Ovary (tissue), 3 donors: ENCODE measurements at regions not wholly inside any gene's neighbourhood (a gene's known extent, or its start where the extent isn't known, plus 50 kb on each side); places are given as distances from the start of the nearest gene placed in this dataset.

ENCODE experiments used
- EP300 ChIP-seq: sonication (generic); formaldehyde crosslinking; IDR thresholded peaks from one replicate; pipeline ENCODE4 v1.6.1; 2017; ENCODE audit warnings: antibody characterized with exemption
- TF ChIP-seq, protein P1 (sequence below), 3 donors: fragments of 450-650 bp in 2 of 3; fragments of 200-600 bp in 1 of 3; IDR thresholded peaks; one replicate each; pipeline versions ENCODE4 v1.5.1 to v1.8.0; 2016 to 2022; ENCODE audit warnings: antibody characterized with exemption in 3 of 3, mild to moderate bottlenecking in 1 of 3
- donor health status: DM: no; HTN: no; CAD: no.

DNA sequence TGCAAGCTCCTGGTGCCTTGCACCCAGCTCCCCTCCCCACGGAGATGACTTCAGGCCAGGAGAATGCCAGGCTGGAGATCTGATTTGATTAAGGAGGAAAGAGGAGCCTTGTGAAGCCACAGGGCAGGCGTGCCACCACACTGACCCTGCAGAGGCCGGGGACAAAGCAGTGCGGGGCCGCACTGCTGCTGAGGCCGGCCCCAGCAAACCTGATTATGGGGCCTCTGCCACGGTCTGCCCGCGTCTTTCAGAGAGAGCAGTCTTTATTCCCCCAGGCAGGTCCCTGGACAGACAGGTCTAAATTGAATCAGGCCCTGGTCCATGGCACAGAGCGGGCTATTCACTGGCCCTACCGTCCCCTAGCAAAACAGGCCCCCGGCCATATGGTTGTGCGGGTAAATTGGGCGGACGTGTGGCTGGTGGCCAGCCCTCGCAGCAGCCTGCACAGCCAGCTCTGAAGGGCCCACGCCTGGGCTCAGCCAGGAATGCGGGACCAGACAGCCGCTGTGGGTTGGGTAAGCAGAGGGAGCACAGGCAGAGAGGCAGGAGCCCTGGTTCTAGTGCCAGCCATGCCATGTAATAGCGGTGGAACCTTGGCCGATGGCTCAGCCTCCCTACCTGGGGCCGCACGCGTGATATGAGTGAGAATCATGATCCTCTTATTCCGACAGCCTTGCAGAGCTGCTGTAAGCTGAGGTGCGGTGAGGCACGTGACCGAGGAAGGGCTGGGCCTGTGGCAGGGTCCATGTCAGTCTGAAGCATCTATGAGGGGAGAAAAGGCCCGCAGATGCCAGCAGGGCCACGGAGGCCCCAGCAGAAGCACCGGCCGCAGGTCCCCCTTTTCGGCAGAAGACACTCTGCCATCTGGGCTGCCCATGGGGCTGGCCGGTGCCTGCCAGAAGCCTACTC is 97.3 kb upstream of the MYCN start:
- no peak for TF ChIP-seq EP300
- TF ChIP-seq, protein P1, sequence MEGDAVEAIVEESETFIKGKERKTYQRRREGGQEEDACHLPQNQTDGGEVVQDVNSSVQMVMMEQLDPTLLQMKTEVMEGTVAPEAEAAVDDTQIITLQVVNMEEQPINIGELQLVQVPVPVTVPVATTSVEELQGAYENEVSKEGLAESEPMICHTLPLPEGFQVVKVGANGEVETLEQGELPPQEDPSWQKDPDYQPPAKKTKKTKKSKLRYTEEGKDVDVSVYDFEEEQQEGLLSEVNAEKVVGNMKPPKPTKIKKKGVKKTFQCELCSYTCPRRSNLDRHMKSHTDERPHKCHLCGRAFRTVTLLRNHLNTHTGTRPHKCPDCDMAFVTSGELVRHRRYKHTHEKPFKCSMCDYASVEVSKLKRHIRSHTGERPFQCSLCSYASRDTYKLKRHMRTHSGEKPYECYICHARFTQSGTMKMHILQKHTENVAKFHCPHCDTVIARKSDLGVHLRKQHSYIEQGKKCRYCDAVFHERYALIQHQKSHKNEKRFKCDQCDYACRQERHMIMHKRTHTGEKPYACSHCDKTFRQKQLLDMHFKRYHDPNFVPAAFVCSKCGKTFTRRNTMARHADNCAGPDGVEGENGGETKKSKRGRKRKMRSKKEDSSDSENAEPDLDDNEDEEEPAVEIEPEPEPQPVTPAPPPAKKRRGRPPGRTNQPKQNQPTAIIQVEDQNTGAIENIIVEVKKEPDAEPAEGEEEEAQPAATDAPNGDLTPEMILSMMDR (IDR thresholded peaks at IDR 0.05): no peak
